Stimulated activated CD8-positive, alpha-beta memory T cell treated with anti-CD3 and anti-CD28 coated beads, Interleukin-2, amount 100 ng/mL, for 1 hour (primary cell): ENCODE measurements at regions not wholly inside any gene's neighbourhood (a gene's known extent, or its start where the extent isn't known, plus 50 kb on each side); places are given as distances from the start of the nearest gene placed in this dataset.
"Not testable (repeated sequence)": the region's sequence is repeated elsewhere in the genome, so short reads cannot be mapped to it uniquely, and the experiment has no call there.

Source experiments
- DNase-seq, 2 donors: peaks; one replicate each; pipeline ENCODE4 v3.0.0-alpha.2; 2020; ENCODE audit warnings: low read depth in 2 of 2

- no peak for DNase-seq
Measured at GRCh38 chr6:154598399-154598798, 87.9 kb upstream of the CNKSR3 start.

GRCh38 chr6:154602296-154602695 lies 91.8 kb upstream of the CNKSR3 start:
- no peak for DNase-seq

GRCh38 chr6:154602708-154603107 lies 92.2 kb upstream of the CNKSR3 start:
- no peak for DNase-seq

- no peak for DNase-seq
Measured at GRCh38 chr6:154604119-154604518, 93.6 kb upstream of the CNKSR3 start.

- no peak for DNase-seq
Measured at GRCh38 chr6:154605178-154605881, 94.8 kb upstream of the CNKSR3 start.

GRCh38 chr6:154605882-154606370 lies 95.4 kb upstream of the CNKSR3 start:
- no peak for DNase-seq

GRCh38 chr6:154606457-154606856 lies 96.0 kb upstream of the CNKSR3 start:
- DNase-seq, result no peak

- no peak for DNase-seq
Measured at GRCh38 chr6:154606860-154607259, 96.4 kb upstream of the CNKSR3 start.

GRCh38 chr6:154611241-154611640 lies 100.8 kb upstream of the CNKSR3 start:
- no peak for DNase-seq

GRCh38 chr6:154611847-154612246 lies 101.4 kb upstream of the CNKSR3 start:
- DNase-seq, result no peak

- DNase-seq, result no peak
Measured at GRCh38 chr6:154613137-154613676, 102.7 kb upstream of the CNKSR3 start.

- no peak for DNase-seq
Measured at GRCh38 chr6:154614101-154614500, 103.6 kb upstream of the CNKSR3 start.

GRCh38 chr6:154614641-154615040 lies 104.2 kb upstream of the CNKSR3 start:
- no peak for DNase-seq

- no peak for DNase-seq
Measured at GRCh38 chr6:154615483-154616025, 105.1 kb upstream of the CNKSR3 start.

GRCh38 chr6:154617175-154617574 lies 106.7 kb upstream of the CNKSR3 start:
- no peak for DNase-seq

- DNase-seq, result no peak
Measured at GRCh38 chr6:154619146-154619545, 108.7 kb upstream of the CNKSR3 start.

GRCh38 chr6:154621686-154622085 lies 111.2 kb upstream of the CNKSR3 start:
- no peak for DNase-seq

GRCh38 chr6:154622618-154623336 lies 110.4 kb upstream of the SCAF8 start:
- no peak for DNase-seq

GRCh38 chr6:154623391-154623790 lies 109.8 kb upstream of the SCAF8 start:
- DNase-seq, result no peak

- DNase-seq, result no peak
Measured at GRCh38 chr6:154624038-154624599, 109.1 kb upstream of the SCAF8 start.

- DNase-seq, result not testable (repeated sequence)
Measured at GRCh38 chr6:154624727-154625126, 108.5 kb upstream of the SCAF8 start.

- DNase-seq, result no peak
Measured at GRCh38 chr6:154625721-154626120, 107.5 kb upstream of the SCAF8 start.
